Testis (tissue), 2 donors: ENCODE measurements at regions not wholly inside any gene's neighbourhood (a gene's known extent, or its start where the extent isn't known, plus 50 kb on each side); places are given as distances from the start of the nearest gene placed in this dataset.
"Not testable (repeated sequence)": the region's sequence is repeated elsewhere in the genome, so short reads cannot be mapped to it uniquely, and the experiment has no call there.

Experiments used
- DNase-seq: peaks from one replicate; pipeline ENCODE4 v3.0.0-alpha.2; 2019
- H3K27ac ChIP-seq, 2 donors: fragments of 200-600 bp; sonication (generic); one replicate each; pipeline ENCODE4 v1.5.1; 2019
- H3K27me3 ChIP-seq: fragments of 200-600 bp; sonication (generic); one replicate; pipeline ENCODE4 v1.5.1; 2019
- H3K36me3 ChIP-seq: fragments of 200-600 bp; sonication (generic); one replicate; pipeline ENCODE4 v1.5.1; 2017; ENCODE audit warnings: low read depth; ENCODE audit errors: missing control alignments
- H3K4me1 ChIP-seq: fragments of 200-600 bp; sonication (generic); one replicate; pipeline ENCODE4 v1.5.1; 2019
- H3K4me3 ChIP-seq, 2 donors: fragments of 200-600 bp; sonication (generic); one replicate each; pipeline ENCODE4 v1.5.1; 2017 to 2019
- H3K9me3 ChIP-seq: fragments of 200-600 bp; sonication (generic); one replicate; pipeline ENCODE4 v1.5.1; 2017
- POLR2A ChIP-seq: fragments of 450-650 bp; IDR thresholded peaks from one replicate; pipeline ENCODE4 v1.6.1; 2017; ENCODE audit warnings: antibody characterized with exemption, mild to moderate bottlenecking, moderate library complexity
- WGBS, 2 donors: methylation state at CpG; one replicate each; pipeline ENCODE4 v1.1.5; 2018; 5-methylcytosine and 5-hydroxymethylcytosine counted together
- intact Hi-C: fragments of 100-400 bp; cut with DNase I; formaldehyde crosslinking; loops from one replicate; pipeline ENCODE4 v1.15.1; 2023; ENCODE audit warnings: low total_unique reads
- TF ChIP-seq, protein P1 (sequence below), 3 experiments: fragments of 450-650 bp in 2 of 3; fragments of 200-600 bp in 1 of 3; sonication (generic) in 1 of 3; IDR thresholded peaks; one replicate each; pipeline ENCODE4 v1.5.1; 2016 to 2019; ENCODE audit warnings: antibody characterized with exemption in 3 of 3, mild to moderate bottlenecking in 2 of 3, moderate library complexity in 1 of 3

DNA sequence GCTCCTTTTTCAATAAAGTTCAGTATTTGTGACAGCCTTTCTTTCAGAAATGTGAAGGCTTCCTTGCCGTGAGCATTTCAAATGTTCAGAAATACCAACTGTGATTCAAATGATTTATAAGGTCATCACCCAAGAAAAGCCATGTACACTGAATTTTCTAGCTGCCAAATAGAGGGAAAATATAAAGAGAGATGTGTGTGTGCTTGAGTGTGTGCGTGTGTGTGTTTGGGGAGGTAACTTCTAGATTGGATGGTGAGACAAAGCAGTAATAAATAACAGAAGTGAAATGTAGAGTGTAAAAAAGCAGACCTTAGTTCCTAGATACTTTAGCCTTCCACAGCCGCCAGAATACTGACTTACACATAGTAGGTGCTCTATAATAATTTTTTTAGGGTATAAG, 577.4 kb downstream of the TBL1XR1 start:
- no peaks in the 10 kb centered on the region for H3K36me3 ChIP-seq

DNA sequence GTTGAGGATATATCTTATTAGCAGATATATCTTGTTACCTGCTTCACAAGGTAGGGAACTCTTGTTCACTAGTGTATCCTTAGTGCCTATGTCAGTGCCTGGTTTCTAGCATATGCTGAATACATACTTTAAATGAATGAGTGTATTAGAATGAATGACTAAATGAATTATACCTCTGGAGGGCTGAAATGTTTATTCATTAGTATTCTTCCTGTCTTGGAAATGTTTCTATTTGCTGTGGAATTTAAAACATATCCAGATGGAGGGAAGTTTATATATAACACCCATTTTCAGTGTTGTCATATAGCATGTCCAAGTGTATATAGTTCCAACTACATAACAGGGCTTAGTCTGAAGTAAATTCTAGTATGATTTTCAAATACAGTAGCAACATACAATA, 581.5 kb downstream of the TBL1XR1 start:
- H3K27me3 ChIP-seq, result no peaks in the 10 kb centered on the region
- H3K4me1 ChIP-seq, result no peaks in the 10 kb centered on the region
- H3K36me3 ChIP-seq, result no peaks in the 10 kb centered on the region
- TF ChIP-seq, protein P1, sequence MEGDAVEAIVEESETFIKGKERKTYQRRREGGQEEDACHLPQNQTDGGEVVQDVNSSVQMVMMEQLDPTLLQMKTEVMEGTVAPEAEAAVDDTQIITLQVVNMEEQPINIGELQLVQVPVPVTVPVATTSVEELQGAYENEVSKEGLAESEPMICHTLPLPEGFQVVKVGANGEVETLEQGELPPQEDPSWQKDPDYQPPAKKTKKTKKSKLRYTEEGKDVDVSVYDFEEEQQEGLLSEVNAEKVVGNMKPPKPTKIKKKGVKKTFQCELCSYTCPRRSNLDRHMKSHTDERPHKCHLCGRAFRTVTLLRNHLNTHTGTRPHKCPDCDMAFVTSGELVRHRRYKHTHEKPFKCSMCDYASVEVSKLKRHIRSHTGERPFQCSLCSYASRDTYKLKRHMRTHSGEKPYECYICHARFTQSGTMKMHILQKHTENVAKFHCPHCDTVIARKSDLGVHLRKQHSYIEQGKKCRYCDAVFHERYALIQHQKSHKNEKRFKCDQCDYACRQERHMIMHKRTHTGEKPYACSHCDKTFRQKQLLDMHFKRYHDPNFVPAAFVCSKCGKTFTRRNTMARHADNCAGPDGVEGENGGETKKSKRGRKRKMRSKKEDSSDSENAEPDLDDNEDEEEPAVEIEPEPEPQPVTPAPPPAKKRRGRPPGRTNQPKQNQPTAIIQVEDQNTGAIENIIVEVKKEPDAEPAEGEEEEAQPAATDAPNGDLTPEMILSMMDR (IDR thresholded peaks at IDR 0.05), result no peak
- TF ChIP-seq POLR2A, result no peak
- no peak overlapping the region for H3K4me3 ChIP-seq
- no peak for DNase-seq
- intact Hi-C loops, result no loop called here
- H3K9me3 ChIP-seq, result no peaks in the 10 kb centered on the region
- no peak overlapping the region for H3K27ac ChIP-seq

More for the DNA sequence above, 577.4 kb downstream of the TBL1XR1 start:
- no peak for TF ChIP-seq POLR2A
- TF ChIP-seq, protein P1 (IDR thresholded peaks at IDR 0.05), result no peak
- no peaks in the 10 kb centered on the region for H3K9me3 ChIP-seq
- no peak overlapping the region for H3K4me3 ChIP-seq
- H3K27ac ChIP-seq, result no peak overlapping the region
- intact Hi-C loops, result no loop called here
- DNase-seq, result no peak
- no peaks in the 10 kb centered on the region for H3K27me3 ChIP-seq
- WGBS, 2 donors, result 87 to 90% methylated on average over 3 of the region's 3 CpGs
- no peaks in the 10 kb centered on the region for H3K4me1 ChIP-seq

DNA sequence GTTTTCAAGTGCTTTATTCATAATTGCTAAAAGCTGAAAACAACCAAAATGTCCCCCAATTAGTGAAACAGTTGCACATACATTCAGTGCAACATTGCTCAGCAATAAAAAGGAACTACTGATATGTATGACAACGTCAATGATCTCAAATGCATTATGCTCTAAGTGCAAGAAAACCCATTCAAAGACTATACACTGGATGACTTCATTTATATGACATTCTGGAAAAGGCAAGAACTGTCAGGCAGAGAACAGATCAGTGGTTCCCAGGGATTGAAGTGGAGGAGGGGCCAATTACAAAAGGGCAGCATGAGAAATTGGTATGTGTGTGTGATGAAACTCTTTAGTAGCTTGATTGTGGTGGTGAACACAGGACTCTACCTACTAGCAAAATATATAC, 585.6 kb downstream of the TBL1XR1 start:
- Histone ChIP-seq H3K27ac (no peak overlapping the region), H3K27me3 (no peaks in the 10 kb centered on the region), H3K4me1 (no peaks in the 10 kb centered on the region), H3K9me3 (no peaks in the 10 kb centered on the region), H3K36me3 (no peaks in the 10 kb centered on the region), H3K4me3 (no peak overlapping the region)
- TF ChIP-seq, protein P1 (IDR thresholded peaks at IDR 0.05), result no peak
- TF ChIP-seq POLR2A, result no peak
- DNase-seq, result no peak
- intact Hi-C loops, result no loop called here
- WGBS, 2 donors, result 85 to 93% methylated on average over 1 of the region's 1 CpG

DNA sequence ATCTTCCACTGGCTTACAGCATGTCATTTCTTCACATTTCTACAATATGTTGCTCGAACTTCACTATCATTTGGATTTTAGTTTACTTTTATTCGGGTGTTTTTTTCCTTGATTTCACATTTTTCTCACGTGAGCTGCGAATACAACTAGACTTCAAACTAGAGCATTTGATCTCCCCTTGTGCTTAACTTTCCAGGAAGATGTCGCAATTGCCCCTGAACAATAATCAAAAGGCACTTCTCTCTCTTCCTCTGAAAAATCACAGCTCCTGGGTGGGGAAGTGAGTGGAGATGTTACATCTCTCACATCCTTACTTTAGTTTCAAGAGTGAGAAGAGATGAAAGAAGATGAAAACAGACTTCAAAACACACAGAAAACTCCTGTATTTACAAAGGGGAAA, 587.9 kb downstream of the TBL1XR1 start:
- TF ChIP-seq POLR2A, result no peak
- TF ChIP-seq, protein P1 (IDR thresholded peaks at IDR 0.05), result no peak
- 74 to 81% methylated on average over 5 of the region's 5 CpGs for WGBS, 2 donors

DNA sequence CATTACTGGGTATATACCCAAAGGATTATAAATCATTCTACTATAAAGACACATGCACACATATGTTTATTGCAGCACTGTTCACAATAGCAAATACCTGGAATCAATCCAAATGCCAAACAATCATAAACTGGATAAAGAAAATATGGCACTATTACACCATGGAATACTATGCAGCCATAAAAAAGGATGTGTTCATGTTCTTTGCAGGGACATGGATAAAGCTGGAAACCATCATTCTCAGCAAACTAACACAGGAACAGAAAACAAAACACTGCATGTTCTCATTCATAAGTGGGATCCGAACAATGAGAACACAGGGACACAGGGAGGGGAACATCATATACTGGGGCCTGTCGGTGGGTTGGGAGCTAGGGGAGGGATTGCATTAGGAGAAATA, 591.7 kb downstream of the TBL1XR1 start:
- H3K9me3 ChIP-seq, H3K4me1 ChIP-seq, H3K27ac ChIP-seq, intact Hi-C loops, DNase-seq, H3K36me3 ChIP-seq, H3K4me3 ChIP-seq, H3K27me3 ChIP-seq: not testable (repeated sequence)
- WGBS, 2 donors, result 92 to 97% methylated on average over 2 of the region's 2 CpGs

More for the DNA sequence above, 587.9 kb downstream of the TBL1XR1 start:
- Histone ChIP-seq H3K27ac (no peak overlapping the region), H3K4me1 (no peaks in the 10 kb centered on the region), H3K27me3 (no peaks in the 10 kb centered on the region), H3K4me3 (no peak overlapping the region), H3K36me3 (no peaks in the 10 kb centered on the region), H3K9me3 (no peaks in the 10 kb centered on the region)
- intact Hi-C loops, result no loop called here
- no peak for DNase-seq
